ENCODE measurements at regions not wholly inside any gene's neighbourhood (a gene's known extent, or its start where the extent isn't known, plus 50 kb on each side); places are given as distances from the start of the nearest gene placed in this dataset.

- TF ChIP-seq CTCF (IDR thresholded peaks at IDR 0.05; ENCODE audit: insufficient read depth, low read length) (no peak), POLR2AphosphoS5 (IDR thresholded peaks at IDR 0.05; ENCODE audit: low read depth) (no peak), REST (IDR thresholded peaks at IDR 0.05; ENCODE audit: insufficient replicate concordance, low read depth) (no peak)
These were observed 583.8 kb upstream of the ZNF717 start for GRCh38 chr3:76369170-76369569.

Data from HL-60 (cell line).